Superior temporal gyrus (tissue), 1 donor: ENCODE measurements at regions not wholly inside any gene's neighbourhood (a gene's known extent, or its start where the extent isn't known, plus 50 kb on each side); places are given as distances from the start of the nearest gene placed in this dataset.

Experiments used
- DNase-seq: peaks from one replicate; pipeline ENCODE4 v3.0.0-alpha.2; 2016; ENCODE audit errors: extremely low spot score

GRCh38 chr2:222797871-222798270 is 63.0 kb upstream of the ACSL3 start:
- DNase-seq = no peak

DNA sequence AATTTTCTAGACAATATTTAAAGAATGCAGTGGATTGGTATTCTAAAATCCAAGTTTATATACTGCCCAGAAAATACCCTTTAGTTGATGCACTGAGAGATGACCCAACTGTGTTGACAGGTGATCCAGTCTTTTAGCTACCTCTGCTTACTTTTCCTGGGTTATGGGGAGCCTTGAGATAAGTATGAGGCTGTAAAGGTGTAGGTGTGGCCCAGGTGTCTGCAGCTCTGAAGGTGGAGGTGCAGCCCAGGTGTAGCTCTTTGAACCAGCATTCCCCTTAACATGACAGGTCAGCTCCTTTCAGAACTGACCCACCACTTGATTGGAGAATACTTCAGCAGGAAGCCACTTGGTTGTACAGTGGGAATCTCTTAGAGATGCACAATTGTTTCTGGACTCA is 62.3 kb upstream of the ACSL3 start:
- no peak for DNase-seq

GRCh38 chr2:222799262-222799918 is 61.4 kb upstream of the ACSL3 start:
- DNase-seq = no peak

DNA sequence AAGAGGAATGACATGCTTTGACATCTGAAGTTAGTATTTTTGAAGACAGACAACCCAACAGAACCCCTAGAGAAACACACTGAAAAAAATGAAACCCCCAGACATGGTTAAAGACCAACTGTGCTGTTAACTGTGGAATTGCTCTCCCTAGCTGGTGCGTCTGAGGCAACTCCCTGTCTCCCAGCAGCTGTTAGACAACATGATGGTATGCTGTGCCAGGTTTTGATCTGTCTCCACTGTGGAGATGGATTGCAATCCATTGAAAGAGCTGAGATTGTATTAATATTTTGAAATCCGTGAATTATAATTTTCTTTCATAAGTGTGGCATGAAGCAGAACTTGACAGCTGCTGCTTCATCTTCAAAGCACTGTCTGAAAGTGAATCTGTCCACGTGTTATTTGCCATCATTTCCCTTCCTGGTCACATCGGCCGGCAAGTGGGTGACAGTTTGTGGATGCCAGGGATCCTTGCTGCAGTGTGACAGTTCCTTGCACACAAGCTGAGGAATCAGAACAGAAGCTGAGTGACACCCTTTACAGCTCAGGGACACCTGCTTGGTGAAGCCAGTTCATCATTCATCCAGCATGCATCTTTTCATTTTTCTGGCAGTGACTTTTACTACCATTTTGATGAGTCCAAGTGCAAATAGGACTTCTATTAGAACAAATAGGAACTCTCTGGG is 58.2 kb upstream of the ACSL3 start:
- DNase-seq = no peak

- DNase-seq = no peak
These were observed 56.5 kb upstream of the ACSL3 start for GRCh38 chr2:222804351-222804750.

- DNase-seq = no peak
These were observed 55.1 kb upstream of the ACSL3 start for GRCh38 chr2:222805591-222806304.

GRCh38 chr2:222806526-222807137 is 54.2 kb upstream of the ACSL3 start:
- DNase-seq = no peak

- DNase-seq = no peak
These were observed 53.4 kb upstream of the ACSL3 start for GRCh38 chr2:222807431-222807830.

DNA sequence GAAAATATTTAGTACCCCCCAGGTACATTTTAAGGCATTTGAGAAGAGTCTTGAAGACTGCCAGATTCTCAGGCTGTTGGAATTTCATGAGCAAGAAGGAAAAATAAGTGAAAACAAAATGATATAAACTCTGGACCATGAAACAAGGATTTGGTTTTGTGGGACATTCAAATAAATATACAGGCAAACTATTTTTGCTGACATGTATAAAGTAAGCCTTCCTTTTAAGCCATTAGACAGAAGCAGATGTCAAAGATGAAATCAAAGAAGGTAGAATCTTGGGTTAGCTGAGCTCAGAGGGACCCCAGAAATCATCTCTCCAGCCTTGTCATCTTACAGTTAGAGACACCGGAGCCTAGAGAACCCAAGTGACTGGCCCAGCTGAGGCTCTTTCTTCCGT is 51.3 kb upstream of the ACSL3 start:
- DNase-seq = no peak

- DNase-seq = no peak
These were observed 50.8 kb upstream of the ACSL3 start for GRCh38 chr2:222810044-222810443.
